HG02798 (cell line): ENCODE measurements at regions not wholly inside any gene's neighbourhood (a gene's known extent, or its start where the extent isn't known, plus 50 kb on each side); places are given as distances from the start of the nearest gene placed in this dataset.
A peak's percentile ranks its signal among the peaks of the same experiment; 100 is the strongest.

Source experiments
- ATAC-seq: cut with Tn5 transposase; IDR thresholded peaks from one replicate; pipeline ENCODE4 v1.9.1; 2021; ENCODE audit warnings: mild to moderate bottlenecking; ENCODE audit not compliant: unreplicated experiment, poor library complexity

DNA sequence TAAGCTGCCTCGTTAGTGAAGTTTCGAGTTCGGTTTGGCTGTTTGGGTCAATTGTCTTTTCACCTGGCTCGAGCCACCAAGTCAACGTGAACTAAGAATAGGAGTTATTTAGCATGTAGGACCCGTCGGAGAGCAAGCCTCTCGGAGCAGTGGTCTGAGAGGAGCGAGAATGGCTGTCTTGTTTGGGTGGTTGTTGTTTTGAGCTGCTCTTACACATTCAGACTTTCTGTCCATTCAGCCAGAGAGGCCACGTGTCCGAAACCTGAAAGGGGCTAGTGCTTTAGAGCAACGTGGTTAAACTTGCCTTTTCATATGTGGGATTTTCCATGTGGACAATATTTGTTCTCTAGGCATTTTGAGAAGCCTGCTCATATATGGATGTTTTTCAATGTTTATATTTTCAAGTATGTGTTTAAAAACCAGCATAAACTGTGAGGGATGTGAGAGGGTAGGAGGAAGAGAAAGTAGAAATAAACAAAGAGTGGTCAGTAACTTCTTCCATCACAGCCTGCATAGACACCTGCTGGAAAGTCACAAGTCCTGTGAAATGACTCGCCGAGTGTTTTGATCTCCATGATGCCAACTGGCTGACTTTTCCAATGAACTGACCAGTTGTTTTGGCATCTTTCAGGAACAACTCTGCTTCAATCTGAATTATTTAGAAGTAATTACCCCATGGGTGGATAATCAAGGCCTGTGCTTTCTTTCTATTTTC lies 221.0 kb downstream of the ASCL1 start:
- ATAC-seq, result no peak

DNA sequence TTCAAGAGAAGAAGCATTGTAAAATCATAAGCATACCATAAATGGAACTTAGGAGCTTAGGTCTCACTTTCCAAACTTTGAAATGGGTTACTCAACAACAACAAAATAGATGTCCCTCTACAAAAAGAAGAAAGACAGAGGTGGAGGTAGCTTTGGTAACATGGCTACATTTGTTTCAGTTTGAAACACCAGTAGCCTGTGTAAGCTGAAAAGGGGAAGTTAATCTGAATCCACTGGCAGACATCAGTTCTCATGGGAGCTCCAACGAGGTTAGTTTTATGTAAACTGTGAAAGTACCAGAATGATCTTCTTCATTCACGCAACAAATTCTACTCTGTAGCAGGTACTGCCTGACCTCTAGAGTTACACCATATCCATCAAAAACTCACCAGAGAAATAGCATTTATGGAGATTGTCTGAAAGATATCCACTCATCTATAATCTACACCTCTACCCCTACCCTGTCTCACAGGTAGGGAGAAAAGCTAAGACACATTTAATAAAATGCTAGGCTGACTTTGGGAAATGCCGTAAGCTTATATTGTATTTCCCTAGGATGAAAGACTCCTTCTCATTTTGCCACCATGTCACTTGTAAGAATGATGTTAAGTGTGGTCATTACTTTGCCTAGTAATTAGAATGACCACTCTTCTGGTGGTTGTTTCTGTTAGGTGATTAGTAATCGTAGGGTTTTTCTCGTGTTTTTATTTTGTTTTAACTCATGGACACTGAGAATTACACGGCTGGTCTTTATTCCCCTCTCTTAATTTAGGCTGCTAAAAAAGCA lies 224.1 kb downstream of the ASCL1 start:
- peak; percentile 92 for ATAC-seq

DNA sequence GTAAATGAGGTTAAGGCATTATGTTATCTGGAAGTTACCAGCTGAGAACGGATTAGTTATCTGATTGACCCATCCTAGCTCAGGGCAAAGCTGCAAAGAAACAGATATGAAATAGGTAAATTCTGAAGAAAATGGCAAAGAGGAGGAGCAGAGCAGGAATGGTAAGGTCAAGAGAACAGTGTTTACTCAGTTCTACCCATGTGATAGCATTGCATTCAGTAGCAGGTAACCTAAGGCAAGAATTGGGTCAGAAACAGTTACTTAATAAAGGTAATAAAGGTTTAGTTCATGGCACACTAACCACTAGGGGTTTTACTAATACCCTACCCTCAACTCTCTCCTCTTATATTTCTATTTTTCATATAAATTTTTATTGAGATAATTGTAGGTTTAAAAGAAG lies 224.8 kb downstream of the ASCL1 start:
- no peak for ATAC-seq

DNA sequence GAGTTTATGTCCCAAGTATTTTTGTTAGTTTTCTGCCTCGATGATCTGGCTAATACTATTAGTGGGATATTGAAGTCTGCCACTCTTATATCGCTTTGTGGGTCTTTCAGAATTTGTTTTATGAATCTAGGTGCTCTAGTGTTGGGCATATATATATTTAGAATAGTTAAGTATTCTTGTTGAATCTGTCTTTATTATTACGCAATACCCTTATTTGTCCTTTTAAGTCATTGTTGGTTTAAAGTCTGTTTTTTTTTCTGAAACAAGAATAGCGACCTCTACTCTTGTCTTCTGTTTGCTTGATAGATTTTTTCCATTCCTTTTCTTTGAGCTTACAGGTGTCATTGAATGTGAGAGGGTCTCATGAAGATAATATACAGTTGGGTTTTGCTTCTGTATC lies 239.0 kb downstream of the ASCL1 start:
- ATAC-seq, result no peak

DNA sequence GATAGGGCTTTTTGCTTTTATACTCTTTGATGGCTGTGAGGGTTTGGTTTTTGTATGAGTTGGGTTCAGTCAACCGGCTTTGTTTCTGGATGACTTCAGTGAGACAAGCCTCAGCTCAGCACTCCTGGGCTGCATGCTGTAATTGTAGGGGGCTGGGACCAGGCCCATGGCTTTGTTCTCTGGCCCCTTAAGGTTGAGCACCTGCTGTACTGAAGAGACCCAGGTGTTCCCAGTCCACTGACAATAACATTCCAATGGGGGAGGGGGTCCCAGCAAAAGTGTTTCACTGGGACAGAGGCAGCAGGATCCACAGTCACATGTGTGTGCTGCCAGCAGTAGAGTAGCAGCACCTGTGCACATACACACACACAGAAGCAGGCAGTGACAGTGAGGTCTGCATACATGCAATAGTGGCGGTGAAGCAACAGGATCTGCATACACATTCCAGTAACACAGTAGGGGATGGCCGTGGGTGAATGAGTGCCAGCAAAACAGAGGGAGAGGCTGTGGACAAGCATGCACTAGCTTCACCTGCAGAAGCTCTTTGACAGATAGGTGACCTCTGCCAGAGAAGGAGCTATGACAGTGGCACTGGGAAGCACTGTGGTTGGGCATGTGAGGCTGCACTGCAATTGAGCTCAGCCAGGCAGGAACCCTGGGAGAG lies 240.4 kb downstream of the ASCL1 start:
- no peak for ATAC-seq

DNA sequence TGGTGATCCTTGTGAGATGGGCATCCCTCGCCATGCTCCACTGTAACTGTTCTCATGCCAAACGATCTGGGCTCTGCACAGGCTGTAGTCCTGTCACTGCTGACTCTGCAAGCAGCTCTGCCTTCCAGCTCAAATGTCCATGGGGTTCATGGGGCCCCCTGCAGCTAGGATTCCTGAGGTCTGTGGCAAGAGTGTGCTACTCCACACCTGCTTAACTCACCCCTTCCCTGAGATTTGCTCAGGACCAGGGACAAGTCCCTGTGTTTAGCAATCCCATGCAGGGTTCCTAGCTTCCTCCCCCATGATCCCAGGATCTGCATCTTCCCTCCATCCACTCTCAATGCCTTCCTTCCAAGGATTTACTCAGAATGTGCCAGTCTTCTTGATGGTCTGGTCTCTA lies 241.0 kb downstream of the ASCL1 start:
- no peak for ATAC-seq

DNA sequence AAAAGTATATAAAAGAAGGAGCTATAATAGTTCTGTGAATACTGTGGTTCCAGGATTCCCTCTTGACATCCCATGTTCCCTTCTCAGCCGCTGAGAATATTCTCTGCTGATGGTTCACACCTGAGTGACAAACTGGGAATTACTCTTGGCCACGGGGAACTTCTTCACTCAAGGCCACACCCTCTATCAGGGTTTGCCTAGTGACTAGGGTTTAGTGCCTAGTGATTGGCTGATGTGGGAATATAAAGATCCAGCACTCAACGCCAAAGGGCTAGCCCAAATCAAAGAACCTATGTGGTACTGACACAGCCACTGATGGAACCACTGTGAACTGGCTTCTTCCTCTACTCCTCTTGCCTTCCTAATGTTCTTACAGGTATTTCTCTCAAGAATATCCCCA lies 248.4 kb downstream of the ASCL1 start:
- no peak for ATAC-seq

DNA sequence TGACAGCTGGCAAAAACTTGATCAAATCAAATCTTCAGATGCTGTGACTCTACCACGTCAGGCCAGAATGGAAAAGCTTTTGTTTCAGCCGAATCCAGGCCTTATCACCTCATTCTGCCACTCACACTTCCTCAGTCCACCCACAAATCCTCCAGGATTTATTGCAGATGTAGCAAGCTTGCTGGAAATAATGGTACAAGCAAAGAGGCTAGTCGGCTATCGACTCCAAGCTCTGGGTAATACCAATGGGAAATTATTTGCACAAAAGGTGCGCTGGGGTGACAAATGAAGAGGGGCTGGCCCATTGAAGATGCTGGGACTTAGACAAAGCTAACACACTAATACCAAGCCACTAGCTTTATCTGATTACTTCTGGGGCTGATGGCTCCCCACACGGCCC lies 250.5 kb downstream of the ASCL1 start:
- no peak for ATAC-seq

DNA sequence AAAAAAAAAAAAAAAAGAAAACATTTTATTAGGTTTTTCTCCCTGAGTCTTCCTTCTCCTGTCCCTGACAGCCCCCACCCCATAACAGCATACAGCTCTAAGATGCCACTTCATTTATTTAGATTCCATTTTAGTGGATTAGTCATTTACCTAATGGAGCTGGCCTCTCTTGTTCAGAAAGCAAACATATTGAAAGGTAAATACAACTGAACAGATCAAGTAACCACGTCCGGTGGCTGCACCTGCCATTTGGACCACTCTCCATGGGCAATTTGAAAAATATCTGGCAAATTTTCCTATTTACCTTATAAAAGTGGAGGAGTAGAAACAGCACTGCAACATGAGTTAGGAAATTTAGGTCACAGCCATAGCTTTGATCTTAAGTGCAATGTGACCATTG lies 254.6 kb downstream of the C12orf42 start:
- ATAC-seq, result no peak

DNA sequence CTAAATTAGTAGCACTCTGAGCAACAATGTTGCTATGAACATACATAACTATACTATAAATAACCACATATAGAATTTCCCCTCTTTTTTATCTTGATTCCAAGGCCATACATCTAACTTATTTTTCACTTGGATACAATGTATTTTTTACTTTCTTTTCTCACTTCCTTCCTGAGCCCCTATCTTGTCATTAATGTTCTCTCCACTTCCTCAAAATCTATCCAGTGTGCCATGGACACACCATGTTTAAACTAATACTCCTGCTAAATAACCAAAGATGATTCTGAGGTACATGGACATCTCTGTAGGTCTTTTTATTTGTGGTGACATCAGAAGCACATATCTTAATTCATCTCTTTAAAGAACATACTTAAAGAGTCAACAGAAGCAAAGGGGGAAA lies 251.2 kb downstream of the C12orf42 start:
- no peak for ATAC-seq

DNA sequence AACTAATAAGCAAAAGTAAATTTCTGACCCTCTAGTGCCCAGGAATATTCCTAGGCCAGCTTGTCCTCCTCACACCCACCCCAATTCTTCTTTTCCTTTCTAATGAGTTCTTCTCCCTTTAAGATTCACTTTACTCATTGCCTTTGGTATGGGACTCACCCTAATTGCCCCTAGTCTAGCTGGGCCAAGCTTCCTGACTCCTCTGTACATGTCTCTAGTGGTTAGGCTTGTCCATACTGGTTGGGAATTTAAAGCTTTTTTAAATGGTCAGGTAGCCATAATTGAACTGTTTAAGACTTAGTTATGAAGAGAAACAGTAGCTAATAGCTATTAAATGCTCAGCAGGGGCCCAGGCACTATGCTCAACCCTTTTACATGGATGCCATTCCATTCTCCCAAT lies 248.2 kb downstream of the C12orf42 start:
- no peak for ATAC-seq

DNA sequence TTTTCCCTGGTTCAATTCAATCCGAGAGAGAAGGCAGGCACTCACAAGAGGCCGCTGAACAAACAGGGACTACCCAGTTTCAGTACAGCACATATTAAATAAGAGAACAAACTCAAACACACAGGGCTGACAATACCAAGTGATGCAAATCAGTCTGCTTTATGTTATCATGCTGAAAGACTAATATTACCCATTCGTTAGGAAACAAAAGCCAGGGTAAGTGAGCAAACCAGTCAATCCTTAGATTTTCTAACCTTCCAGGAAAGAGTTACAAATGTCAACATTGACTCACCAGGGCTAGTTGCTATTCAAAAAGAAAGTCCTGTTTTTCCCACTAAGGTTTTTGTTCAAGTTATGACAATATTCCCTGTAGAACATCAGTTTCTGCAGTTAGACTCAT lies 246.2 kb downstream of the C12orf42 start:
- no peak for ATAC-seq

DNA sequence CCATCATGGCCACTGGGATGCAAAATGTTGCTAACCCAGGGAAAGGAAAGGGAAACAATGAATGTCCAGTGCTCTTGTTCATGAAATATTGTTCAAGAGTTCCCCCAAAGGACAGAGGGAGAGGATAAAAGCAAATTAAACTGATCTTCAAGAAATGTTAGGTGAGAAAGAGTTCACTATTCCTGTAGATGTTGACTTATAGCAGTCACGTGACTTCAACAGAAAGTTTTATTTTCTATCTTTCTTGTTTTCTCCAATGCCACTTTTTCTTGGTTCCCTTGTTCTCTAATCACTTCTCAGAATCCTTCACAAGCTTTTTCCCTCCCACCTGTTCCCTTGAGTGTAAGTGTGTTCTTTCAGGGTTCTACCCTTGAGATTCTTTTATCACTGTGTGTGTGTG lies 245.3 kb downstream of the C12orf42 start:
- no peak for ATAC-seq
